Neutrophil (primary cell): ENCODE measurements at regions not wholly inside any gene's neighbourhood (a gene's known extent, or its start where the extent isn't known, plus 50 kb on each side); places are given as distances from the start of the nearest gene placed in this dataset.
"Not testable (repeated sequence)": the region's sequence is repeated elsewhere in the genome, so short reads cannot be mapped to it uniquely, and the experiment has no call there.

Experiments
- H3K27ac ChIP-seq: fragments of 200-600 bp; sonication (generic); 2 replicates; pipeline ENCODE4 v1.5.1; 2016; ENCODE audit warnings: mild to moderate bottlenecking, moderate library complexity
- H3K27me3 ChIP-seq: fragments of 200-600 bp; sonication (generic); 2 replicates; pipeline ENCODE4 v1.6.0; 2016; ENCODE audit warnings: mild to moderate bottlenecking
- H3K36me3 ChIP-seq: fragments of 200-600 bp; sonication (generic); 2 replicates; pipeline ENCODE4 v1.5.1; 2017
- H3K4me1 ChIP-seq, 2 experiments: fragments of 200-600 bp in 1 of 2; sonication (generic) in 1 of 2; 1 replicate in 1 of 2; 2 replicates in 1 of 2; pipeline versions ENCODE4 v1.5.1 to v1.6.1; 2013 to 2016; ENCODE audit warnings: low read depth in 1 of 2, low read length in 1 of 2, mild to moderate bottlenecking in 1 of 2, moderate library complexity in 1 of 2; ENCODE audit not compliant: control insufficient read depth in 1 of 2, insufficient read depth in 1 of 2
- H3K4me3 ChIP-seq, 2 experiments: fragments of 200-600 bp in 1 of 2; sonication (generic) in 1 of 2; 1 replicate in 1 of 2; 2 replicates in 1 of 2; pipeline ENCODE4 v1.5.1; 2013 to 2016; ENCODE audit warnings: low read depth in 1 of 2, low read length in 1 of 2, mild to moderate bottlenecking in 1 of 2, moderate library complexity in 1 of 2
- H3K9me3 ChIP-seq: fragments of 200-600 bp; sonication (generic); 2 replicates; pipeline ENCODE4 v1.5.1; 2016
- CTCF ChIP-seq: fragments of 200-600 bp; sonication (generic); IDR thresholded peaks from 2 replicates; pipeline ENCODE4 v1.5.1; 2016; ENCODE audit warnings: antibody characterized with exemption

GRCh38 chr5:158590746-158591300, 508.9 kb downstream of the EBF1 start:
- no peak overlapping the region for H3K27ac ChIP-seq
- H3K36me3 ChIP-seq = no peaks in the 10 kb centered on the region
- H3K27me3 ChIP-seq = peaks cover 54% of the 10 kb centered on the region
- no peaks in the 10 kb centered on the region for H3K4me1 ChIP-seq
- H3K4me3 ChIP-seq = no peak overlapping the region
- no peaks in the 10 kb centered on the region for H3K9me3 ChIP-seq
- TF ChIP-seq CTCF = no peak

- TF ChIP-seq CTCF = no peak
- Histone ChIP-seq H3K36me3 (no peaks in the 10 kb centered on the region), H3K9me3 (no peaks in the 10 kb centered on the region), H3K4me3 (no peak overlapping the region), H3K4me1 (no peaks in the 10 kb centered on the region), H3K27ac (no peak overlapping the region), H3K27me3 (peaks cover 54% of the 10 kb centered on the region)
Measured at GRCh38 chr5:158589939-158590338, 509.8 kb downstream of the EBF1 start.

GRCh38 chr5:158588617-158589016, 511.1 kb downstream of the EBF1 start:
- no peaks in the 10 kb centered on the region for H3K36me3 ChIP-seq
- no peaks in the 10 kb centered on the region for H3K9me3 ChIP-seq
- peaks cover 54% of the 10 kb centered on the region for H3K27me3 ChIP-seq
- H3K4me1 ChIP-seq = no peaks in the 10 kb centered on the region
- H3K4me3 ChIP-seq = no peak overlapping the region
- no peak for TF ChIP-seq CTCF
- H3K27ac ChIP-seq = no peak overlapping the region

GRCh38 chr5:158586054-158586453, 513.7 kb downstream of the EBF1 start:
- Histone ChIP-seq H3K36me3 (no peaks in the 10 kb centered on the region), H3K27ac (no peak overlapping the region)

GRCh38 chr5:158582669-158583068, 517.0 kb downstream of the EBF1 start:
- H3K36me3 ChIP-seq, H3K9me3 ChIP-seq, H3K27me3 ChIP-seq, H3K4me1 ChIP-seq, H3K27ac ChIP-seq, H3K4me3 ChIP-seq: not testable (repeated sequence)

More at GRCh38 chr5:158586054-158586453, 513.7 kb downstream of the EBF1 start:
- H3K27me3 ChIP-seq = peaks cover 30% of the 10 kb centered on the region
- H3K4me1 ChIP-seq = no peaks in the 10 kb centered on the region
- no peaks in the 10 kb centered on the region for H3K9me3 ChIP-seq
- no peak overlapping the region for H3K4me3 ChIP-seq
- TF ChIP-seq CTCF = no peak

GRCh38 chr5:158573829-158574228, 525.9 kb downstream of the EBF1 start:
- no peaks in the 10 kb centered on the region for H3K4me1 ChIP-seq
- no peaks in the 10 kb centered on the region for H3K9me3 ChIP-seq
- H3K36me3 ChIP-seq = no peaks in the 10 kb centered on the region
- no peak overlapping the region for H3K27ac ChIP-seq
- TF ChIP-seq CTCF = no peak
- no peak overlapping the region for H3K4me3 ChIP-seq
- no peaks in the 10 kb centered on the region for H3K27me3 ChIP-seq
